RPMI8226 (cell line): ENCODE measurements at regions not wholly inside any gene's neighbourhood (a gene's known extent, or its start where the extent isn't known, plus 50 kb on each side); places are given as distances from the start of the nearest gene placed in this dataset.

Source experiments
- DNase-seq: peaks from one replicate; pipeline ENCODE4 v3.0.0-alpha.2; 2015

DNA sequence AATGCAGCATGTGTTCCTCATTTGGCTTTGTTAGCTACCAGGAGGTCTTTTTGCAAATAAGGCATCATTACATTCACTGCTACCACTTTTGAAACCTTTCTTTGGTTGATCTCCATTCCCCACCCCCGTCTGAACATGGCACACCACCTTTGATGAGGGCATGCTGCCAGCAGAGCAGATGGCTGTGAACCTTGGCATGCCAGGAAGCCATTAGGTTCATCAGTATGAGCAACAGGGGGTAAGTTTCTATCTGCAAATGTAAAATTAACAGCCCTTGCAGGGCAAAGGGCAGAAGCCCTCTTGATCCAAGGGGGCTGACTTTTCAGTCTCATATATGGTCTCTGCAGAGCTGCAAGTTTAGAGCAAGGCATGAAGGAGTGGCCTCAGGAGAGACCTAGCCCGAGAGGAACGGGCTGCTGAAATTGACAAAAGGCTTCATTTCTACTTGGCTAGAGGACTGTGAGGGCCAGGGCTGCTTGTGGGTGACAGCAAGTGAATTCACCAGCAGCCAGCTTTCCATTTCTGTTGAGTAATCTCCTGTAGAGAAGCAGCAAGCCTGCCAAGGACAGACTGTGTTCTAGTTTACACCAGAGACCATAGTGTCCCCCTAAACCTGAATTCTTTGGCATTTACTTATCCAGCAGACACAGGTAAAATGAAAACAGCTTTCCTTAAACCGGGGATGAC, 127.9 kb downstream of the ZNF326 start:
- peak; percentile 51 for DNase-seq

DNA sequence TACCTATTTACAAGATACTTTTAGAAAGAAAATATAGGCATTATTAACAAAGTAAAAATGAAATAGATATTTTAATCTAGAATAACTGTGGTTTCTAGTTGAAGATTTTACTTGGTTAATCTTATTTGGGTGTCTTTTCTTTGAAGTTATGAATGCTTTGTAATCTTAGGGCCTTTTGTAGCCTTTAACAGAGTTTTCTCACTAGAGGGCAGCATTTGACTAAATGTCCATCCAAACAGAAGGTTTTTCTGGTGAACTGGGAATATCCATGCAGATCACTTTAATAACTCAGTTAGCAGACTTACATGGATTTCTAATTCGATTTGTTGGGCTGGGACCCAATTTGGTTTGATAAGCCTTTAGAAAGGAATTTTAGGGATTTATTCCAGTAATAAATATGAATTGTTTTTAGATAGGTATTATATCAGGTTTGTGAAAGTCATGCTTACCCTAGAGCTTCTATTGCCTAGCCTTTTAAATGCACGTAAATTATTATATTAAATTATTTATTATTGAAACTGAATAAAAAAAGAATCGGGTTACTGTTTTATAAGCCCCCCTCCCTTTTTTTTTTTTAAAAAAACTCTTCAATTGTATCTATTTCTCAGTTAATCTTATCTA, 119.7 kb downstream of the ZNF326 start:
- DNase-seq: peak; percentile 48

DNA sequence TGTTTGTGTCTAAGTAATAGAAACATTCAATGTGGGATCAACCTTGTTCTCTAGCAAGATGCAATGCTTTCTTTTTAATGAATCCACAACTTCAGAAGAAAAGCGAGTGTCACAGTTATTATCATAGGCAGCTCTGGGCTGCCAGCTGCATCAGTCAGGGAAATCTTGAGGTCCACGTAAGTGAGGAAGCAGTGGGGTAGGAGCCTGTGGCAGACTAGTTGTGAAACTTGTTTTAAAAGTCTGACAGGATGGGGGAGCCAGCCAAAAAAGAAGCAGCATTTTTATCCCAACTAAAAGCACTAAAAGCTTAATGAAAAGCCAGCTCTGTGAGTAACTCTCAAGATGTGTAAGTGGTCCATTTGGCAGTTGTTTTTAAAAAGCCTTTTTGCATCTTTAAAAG, 113.1 kb downstream of the ZNF326 start:
- DNase-seq: no peak

DNA sequence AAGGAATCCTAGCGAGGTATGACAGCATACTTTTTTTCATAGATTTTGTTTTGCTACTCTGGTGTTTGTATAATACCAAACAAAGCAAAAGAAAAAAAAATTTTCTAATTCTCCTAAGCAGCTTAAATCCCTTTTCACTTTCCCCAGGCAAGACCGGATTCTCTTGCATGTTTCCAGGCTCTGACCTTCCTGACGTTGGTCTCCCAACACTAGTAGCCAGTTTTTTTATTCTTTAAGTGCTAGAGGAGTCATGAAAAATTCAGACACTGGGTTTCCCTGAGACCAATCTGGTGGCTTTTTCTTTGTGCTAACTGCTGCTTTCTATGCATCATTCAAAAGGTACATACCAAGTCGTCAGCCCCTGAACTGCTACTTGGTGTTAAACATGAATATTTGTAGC, 111.4 kb downstream of the ZNF326 start:
- DNase-seq: no peak

DNA sequence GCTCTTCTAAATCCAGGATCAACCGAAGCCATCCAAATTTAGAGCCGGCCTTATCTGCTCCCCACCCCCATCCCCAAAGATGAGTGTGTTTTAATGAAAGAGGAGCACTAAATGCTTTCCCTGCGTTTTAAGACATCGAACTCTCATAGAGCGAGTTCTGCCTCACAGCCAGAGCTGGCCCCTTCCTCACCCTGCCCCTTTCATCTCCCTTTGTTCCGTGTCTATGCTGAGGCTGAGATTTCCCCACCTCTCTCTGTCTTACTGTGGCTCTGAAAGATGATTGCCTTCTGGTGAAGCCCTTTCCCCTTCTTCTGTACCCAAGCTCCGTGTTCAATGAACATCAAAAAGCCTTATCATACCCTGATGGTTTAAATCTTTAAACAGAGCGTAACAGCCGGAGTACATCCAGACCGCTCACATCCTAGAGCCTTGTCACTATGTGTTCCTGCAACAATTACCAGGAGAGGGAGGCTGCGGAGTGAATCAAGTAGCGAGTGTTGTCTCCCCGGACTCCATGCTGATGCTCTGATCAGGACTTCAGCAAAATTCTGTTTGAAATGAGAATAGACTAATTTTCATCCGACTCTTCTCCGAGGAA, 110.1 kb downstream of the ZNF326 start:
- DNase-seq: no peak

DNA sequence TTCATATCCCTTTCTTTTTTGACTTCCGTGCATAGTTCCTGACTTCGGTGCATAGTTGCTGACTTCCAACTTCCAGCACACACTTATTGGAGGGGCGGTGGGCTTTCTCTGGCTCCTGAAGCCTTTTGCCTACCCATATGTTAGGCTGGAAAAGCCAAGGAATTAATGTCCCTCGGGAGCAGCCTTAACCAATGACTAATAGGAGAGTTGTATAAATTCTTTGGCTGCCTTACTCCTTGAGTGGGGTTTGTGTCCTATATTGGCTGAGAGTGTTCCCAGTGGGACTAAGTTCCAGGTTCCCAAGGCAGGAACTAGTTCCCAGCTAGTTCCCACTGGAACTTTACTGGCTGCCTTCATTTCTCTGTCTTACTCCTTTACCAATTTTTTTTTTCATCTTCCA, 105.7 kb downstream of the ZNF326 start:
- no peak for DNase-seq

DNA sequence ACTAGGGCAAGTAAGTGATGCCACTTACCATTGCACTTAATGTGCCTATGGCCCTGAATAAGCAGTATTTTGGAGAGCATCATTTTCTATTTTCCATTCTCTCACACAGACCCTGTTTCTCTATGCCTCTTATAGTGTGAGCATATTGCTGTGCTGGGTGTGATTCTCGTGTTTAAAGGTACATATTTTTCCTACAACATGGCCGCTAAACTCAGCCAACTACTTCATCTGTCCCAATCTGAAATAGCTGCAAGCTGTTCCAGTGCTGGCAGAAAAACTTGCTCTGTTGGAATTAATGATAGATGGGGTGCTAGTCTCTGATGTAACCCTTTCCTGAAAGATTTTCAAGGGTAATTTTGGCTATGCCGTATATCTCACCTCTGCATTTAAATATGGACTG, 97.5 kb downstream of the ZNF326 start:
- no peak for DNase-seq
